GM21367 (cell line): ENCODE measurements at regions not wholly inside any gene's neighbourhood (a gene's known extent, or its start where the extent isn't known, plus 50 kb on each side); places are given as distances from the start of the nearest gene placed in this dataset.

Source experiments
- ATAC-seq: cut with Tn5 transposase; IDR thresholded peaks from one replicate; pipeline ENCODE4 v1.9.1; 2021; ENCODE audit not compliant: unreplicated experiment

DNA sequence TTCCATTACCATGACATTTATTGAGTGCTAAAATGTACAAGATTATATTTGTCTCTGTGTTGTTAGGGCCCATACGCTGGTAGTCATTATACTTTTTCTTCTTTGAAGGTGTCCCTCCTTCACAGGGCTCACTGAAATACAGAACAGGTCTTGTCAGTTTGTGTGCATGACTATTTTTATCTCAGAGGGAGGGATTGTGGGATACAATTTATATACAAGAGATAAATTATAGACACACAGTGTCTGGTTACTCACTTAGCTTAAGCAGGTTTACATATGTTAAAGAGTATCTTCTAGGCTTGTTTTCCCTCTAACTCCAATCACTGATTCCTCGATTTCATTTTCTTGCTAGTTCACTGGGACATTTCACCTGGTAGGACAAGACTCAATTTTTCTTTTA is 143.3 kb upstream of the GUCY1A1 start:
- no peak for ATAC-seq

DNA sequence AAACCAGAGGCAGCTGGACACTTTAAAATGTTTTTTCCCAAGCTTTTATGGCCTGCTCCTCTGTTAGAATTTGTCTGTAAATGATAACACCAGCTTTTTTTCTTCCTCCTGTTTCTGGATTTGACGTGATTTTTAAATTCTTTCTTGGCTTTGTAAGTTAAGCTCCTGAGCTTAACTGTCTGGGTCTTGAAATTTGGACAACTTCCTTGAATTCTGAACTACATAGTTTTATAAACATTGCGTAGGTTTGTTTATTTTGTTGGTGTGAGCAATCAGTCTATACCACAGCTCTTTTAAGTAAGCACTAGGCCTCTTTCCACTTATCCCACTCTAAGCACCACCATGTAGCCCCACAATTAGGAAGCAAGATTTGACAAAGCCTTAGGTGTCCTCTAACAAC is 144.4 kb upstream of the GUCY1A1 start:
- no peak for ATAC-seq

DNA sequence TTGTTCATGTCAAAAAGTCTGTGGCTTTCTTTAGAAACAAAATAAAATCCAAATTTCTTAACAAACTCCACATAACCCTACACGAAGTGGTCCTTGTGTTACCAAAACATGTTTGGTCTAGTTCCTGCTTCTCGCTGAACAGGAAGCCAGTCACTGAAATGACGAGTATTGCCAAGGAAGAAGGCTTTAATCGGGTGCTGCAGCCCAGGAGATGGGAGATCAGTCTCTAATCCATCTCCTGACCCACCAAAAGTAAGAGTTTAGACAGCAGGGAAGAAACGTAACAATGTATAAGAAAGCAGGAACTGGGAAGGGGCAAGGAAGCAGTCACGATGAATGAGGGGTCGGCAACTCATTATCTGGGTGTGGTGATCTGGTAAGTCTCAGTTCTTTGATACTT is 144.6 kb upstream of the MAP9 start:
- ATAC-seq = no peak

DNA sequence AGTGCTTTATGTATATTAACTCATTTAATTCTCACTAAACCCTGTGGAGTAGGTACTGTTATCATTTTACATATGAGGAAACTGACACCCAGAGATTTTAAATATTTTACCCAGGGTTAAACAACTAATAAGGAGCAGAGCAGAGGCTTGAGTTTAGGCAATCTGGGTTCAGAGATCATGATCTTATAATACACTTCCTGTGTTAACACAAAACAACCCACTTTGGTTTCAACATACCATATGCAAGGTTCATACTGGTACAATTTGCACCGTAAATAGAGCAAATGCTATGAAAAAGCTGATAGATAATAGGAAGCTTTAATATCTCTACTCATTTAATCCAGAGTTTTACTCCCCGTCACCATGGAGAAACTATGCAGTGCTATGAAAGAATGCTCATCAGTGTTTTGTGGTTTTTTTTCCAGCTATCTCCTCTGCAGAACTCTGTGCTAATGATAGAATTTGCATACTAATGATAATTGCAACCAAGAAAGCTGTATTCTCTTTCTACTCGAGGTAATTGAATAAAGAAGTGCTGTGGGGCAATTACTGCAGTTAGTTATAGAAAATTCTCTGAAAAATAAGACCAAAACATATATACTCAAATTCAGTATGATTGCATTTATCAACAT is 138.8 kb upstream of the MAP9 start:
- no peak for ATAC-seq

DNA sequence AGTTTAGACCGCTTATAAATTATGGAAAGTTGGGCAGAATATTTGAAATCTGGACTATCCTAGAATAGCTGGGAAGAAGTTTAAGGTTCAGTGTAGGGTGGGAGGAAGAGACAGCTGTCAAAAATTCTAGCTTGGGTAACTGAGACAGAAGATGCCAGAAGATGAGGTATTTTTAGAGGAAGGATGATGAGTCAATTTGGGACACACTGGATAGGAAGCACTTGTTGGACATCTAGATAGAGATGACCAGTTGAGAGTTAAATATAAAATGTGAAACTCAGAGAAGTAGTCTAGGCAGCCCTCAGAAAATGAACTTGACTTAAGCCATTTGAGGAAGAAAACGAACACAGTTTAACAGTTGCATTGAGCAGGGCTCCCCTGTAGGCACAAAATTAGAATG is 137.9 kb upstream of the MAP9 start:
- ATAC-seq = no peak

DNA sequence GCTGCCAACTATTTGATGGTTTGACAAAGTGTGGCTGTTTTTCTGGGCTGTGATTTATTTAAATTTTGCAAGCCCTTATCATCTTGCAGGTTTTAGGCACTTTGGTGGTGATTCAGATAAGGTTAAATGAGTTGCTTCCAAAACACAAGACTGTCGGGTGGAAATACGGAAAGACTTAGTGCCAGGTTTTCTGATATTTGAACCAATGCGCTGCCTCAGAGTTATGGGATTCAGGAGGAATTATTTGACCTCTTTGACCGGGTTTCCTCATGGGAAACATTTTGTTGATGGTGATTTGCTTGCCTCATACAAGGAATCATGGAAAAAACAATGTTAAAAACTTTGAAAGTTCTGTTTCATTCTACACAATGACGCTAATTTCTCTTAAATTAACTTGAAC is 136.1 kb upstream of the MAP9 start:
- ATAC-seq = no peak

DNA sequence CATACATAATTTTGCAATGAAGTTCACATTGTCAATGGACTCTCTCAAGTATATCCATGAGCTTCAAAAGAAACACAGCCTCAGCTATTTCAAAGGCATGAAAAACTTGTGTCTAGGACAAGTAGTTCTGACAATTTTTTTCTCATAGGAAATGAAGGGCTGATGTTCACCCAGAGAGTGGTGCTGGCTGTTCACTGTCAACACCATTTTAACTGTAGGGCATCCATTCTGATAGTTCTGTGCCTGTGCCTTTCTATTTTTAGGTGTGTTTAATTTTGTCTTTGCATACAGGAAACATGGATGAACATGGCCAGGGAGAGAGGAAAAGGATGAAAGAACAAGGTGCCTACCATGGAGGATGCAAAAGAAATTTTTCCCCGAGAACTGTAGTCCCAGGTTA is 135.3 kb upstream of the MAP9 start:
- no peak for ATAC-seq

DNA sequence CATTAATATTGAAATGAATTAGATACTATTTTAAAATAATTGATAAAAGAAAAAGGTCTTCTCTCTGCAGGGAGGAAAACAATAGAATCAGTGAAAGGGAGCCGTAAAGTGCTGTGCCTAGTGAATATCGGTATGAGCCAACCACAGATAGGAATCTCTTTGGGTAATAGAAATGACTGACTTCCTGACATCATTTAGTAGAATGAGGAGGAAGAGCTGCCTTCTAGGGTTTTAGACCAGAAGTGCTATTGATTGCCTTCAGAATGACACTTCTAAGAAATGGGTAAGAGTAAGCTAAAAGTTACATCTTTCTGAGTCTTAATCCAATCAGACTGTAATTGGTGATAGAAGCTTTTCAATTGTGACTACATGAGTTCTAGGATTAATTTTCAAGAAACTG is 134.0 kb upstream of the MAP9 start:
- no peak for ATAC-seq

DNA sequence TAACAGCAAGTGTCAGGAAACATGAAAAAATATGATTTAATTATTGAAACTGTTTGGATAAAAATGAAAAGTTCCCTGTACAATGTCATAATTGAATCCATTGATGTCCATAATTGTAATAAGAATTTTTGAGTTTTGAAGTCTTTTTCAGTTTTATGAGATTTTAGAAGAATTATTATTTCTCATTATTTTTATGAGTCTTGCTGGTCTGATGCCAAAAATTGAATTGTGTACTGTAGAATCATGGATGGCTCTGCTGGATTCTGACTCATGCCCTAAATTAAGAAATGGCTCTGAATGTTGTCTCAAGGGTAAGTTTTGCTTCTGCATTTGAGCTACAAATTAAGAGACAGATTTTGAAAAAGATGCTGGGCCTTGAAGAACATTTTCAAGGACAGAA is 132.8 kb upstream of the MAP9 start:
- ATAC-seq = no peak

DNA sequence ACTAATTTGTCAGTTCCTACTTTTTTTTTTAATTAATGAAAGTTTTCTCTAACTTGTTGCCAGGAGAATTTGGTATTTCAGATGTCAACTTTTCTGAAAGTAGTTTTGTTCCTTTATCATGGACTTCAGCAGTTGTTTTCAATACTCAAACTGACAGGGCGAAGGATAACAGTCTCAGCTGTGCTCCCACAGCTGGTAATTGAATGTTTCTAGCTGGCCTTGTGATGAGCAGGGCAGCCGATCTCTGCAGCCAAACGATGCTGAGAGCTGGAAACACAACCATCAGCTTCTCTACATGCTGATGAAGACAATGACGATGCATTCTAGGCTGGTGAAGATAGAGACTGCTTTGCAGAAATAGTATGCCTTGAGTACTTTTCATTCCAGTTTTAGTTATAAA is 130.0 kb upstream of the MAP9 start:
- no peak for ATAC-seq

DNA sequence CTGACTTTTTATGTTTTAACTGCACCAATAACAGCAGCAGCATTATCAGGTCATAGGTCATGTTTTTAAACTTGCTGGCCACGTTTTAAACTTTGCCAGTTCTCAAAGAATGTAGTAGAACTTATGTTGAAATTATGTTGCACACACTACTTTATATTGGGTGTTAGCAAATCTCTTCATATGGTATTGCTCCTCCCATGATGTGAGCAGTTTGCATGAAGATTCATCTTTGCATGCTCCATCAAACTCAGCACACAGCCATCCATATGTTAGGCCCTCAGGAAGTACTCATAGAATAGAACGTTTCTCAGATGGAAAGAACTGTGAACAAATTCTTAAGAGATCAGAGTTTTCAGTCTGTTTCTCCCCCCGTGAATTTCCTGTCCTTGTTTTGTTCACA is 128.6 kb upstream of the MAP9 start:
- ATAC-seq = no peak

DNA sequence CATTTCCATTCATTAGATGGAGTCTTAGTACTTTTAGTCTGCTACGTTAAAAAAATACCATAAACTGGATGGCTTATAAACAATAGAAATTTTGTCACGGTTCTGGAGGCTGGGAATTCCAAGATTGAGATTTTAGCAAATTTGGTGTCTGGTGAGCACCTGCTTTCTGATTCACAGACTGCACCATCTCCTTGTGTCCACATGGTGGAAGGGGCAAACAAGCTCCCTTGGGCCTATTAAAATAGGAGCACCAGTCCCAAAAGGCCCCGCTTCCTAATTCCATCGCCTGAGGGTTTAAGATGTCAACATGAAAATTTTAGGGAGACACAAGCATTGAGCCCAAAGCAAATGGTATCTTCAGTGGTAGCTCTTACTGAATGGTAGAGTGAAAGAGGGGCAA is 120.5 kb upstream of the MAP9 start:
- ATAC-seq = no peak

DNA sequence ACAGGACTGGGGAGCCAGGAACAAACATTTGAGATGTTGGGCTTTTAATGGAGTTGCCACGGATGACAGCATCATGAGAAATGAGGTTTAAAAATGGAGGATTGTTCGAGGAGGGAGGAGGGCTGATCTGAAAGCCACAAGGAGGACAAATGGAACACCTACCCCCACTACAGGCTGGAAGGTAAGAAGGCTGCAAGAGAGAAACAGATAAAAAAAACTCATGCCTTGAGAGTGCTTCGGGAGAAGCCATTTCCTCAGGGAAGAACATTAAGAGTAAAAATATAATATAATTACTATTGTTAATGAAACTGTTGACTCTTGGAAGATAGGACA is 119.5 kb upstream of the MAP9 start:
- no peak for ATAC-seq

DNA sequence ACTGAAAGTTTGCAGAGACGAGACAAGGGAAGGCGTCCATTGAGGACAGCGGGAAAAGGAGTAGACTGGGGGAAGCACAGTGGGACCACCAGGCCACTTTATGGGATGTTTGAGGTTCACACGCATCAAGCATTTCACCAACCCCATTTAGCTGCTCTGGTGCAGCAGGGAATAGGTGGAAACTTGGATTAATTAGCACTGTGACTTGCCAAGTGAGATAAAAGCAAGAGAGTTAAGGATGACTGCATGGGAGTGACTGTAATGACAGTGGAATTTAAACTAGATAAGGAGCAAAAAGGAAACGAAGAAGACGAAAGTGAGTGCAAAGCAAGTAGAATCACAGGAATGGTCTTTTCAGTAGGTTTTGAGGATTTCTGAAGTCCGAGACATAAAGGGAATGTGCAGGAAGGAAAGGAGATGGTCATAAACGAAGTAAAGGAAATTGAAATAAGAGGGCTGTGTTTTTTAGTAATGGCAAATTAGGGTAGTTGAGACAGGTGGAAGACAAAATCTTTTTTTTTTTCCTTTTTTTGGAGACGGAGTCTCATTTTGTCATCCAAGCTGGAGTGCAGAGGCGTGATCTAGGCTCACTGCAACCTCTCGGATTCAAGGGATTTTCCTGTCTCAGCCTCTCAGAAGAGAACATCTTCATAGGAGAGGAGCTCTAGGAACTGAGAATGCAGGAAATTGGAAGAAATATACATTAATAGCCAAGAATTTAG is 119.0 kb upstream of the MAP9 start:
- ATAC-seq = no peak

DNA sequence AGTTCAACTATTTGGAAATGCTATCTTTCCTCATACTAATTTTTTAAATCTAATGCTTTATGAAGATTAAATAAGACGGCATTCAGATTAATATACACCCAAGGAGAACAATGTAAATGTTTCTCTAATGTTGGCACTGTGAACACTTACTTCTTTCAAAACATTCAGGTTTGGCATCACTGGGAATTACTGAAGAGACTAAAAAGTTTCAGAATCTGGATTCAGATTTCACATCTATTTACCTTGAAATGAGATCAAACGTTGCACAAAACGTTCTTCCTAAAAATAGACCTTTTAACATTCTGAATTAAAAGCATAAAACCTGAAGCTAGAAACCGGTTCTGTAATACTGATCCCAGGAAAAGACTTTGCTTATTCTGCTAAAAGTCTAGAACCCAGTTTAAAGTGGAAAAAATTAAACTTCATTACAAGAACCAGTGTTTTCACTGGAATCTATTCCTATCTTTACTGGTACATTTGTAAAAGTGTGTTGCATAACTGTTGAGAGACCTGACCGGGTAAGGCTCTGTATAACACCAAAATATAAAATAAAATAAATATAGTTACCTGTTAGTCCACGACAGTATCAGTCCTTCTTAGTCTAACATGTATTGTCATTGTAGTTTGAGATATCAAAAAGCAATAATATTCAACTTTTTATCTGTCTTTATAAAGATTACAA is 117.4 kb upstream of the MAP9 start:
- no peak for ATAC-seq

DNA sequence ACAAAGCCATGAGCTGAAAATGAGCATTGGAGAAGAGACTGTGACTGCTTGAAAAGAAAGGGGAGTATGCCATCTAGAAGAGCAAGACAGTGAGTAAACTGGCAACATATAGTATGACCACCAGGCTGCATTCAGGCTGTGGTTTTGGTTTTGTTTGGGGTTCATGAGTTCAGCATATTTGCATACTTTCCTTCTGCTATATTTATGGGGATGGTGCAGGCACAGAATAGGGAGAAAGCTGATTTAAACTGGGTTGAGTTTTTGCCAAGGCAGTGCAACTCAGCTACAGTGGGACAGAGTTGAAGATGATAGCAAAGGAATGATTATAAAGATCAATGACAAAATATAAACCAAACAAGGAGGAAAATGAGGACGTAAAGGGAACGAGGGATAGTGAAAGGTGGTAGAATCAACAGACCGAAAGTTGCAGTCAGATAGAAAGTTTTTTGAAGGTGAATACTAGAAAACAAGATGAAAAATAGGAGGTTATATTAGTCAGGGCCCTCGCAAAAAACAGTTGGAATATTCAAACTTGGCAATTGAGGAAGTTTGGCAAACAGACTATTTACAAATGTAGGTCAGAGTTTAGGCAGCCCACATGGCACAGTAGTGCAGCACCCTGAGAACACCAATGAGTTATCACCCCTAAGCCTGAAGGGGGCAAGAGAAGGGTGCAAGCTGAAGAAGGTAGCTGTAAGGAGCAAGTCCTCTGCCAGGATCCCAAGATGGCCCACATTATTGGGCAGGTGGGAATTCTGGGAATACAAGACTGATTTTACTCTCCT is 114.8 kb upstream of the MAP9 start:
- peak; percentile 99 for ATAC-seq

DNA sequence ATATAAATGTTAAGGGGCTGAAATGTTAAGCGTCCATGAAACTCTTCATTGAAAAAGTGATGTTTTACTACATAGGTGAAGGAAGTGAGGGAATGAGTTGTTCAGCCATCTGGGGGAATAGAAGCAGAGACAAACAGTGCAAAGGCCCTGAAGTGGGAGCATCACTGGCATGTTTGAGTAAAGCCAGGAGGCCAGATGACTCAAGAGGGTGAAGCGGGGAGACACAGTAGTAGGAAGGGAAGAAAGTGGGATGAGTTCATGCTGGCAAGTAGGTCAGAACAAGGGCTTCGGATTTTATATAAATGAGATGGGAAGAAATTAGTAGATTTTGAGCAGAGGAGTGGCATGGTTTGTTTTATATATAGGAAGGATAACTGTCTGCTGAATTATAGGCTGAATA is 112.5 kb upstream of the MAP9 start:
- no peak for ATAC-seq

DNA sequence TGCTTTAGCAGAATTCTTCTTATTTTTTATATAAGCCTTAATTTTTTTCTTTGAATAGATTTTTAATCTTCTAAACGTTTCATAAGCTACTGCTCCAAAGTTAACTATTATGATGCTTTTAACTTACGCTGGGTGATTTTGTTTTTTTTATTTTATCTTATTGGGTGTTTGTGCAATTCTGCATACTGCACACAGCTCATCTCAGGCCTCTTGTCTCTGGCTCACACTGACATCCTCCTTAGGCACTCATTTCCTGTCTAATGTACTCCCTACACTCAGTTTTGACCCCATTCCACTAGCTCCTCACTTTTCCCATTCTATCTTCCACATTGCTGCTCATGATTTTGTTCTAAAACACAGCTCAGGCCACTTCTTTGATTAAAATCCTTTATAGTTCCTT is 111.9 kb upstream of the MAP9 start:
- ATAC-seq = no peak

DNA sequence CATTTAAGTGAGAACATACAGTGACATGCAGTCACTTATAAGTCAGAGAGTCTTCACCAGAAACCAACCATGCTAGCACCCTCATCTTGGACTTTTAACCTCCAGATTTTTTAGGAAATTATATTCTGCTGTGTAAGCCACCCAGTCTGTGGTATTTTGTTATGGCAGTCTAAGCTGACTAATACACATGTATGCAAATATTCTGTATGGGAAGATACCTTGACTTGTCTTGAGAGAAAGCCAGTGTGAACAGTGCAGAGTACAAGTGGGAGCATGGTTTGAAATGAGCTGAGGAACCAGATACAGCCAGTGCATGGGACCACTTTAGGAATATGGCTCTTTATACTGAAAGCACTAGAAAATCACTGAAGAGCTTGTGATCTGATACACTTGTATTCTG is 110.4 kb upstream of the MAP9 start:
- no peak for ATAC-seq

DNA sequence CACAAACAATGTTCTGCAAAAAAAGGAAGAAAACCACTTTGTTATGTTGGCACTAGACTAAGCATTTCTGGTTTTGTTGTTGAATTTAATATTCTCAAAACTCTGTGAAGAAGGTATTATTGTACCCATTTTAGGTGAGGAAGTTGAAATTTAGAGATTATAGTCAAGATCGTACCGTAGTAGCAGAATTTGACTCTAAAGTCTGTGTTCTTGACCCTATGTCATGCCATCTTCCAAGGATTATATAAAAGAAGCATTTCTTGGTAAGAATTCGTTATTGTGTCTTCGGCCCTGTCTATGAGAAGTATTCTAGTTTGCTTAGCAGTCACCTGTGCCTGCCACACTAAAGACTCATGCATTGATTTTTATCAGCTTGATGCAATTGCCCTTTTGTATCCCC is 104.4 kb upstream of the MAP9 start:
- ATAC-seq = no peak

DNA sequence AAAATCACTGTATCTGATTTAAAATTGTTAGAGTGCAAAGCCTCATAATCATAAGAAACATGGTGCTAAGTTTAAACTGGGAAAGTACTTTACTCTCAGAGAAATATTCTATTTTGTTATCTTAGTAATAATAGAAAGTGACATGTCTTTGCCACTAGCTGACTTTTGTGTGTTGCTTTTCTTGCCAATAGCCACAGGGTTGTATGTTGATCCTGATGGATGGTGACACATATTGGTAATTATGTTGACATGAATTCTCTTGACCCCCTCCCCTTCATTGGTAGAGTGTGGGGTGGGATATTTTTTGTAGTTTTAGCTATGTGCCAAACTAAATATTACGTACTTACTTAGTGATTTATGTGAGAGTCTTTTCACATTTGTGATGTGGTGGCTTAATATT is 103.1 kb upstream of the MAP9 start:
- no peak for ATAC-seq

DNA sequence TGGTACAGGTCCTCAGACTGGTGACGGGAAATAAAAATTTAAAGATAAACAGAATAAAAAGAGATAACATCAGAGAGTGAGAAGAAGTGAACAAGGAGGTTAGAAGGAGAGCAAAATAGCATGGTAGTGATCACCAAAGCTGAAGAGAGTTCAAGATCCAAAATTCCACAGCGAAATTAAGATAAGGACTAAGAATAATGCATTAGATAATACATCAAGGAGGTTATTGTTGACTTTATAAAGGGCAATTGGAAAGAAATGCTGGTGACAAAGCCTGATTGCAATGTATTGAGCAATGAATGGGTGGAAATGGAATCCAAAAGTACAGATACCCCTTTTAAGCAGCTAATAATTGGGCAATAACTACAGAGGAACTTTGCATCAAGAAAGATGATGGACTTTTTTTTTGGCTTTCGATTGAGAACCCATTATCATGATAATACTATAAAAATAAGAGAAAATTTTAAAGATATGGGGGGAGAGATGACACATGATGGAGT is 101.6 kb upstream of the MAP9 start:
- no peak for ATAC-seq
